H1 (cell line): ENCODE measurements at regions not wholly inside any gene's neighbourhood (a gene's known extent, or its start where the extent isn't known, plus 50 kb on each side); places are given as distances from the start of the nearest gene placed in this dataset.

Experiments
- CTCF ChIA-PET: fragments of 300-600 bp; sonication (Branson Sonifier 250); formaldehyde crosslinking; loops from one replicate; lab custom pipeline; 2021; ENCODE audit not compliant: partially characterized antibody; lab: Charles Lee
- POLR2A ChIA-PET: fragments of 300-600 bp; sonication (Branson Sonifier 250); formaldehyde crosslinking; loops from one replicate; lab custom pipeline; 2021; ENCODE audit warnings: inconsistent platforms; ENCODE audit not compliant: partially characterized antibody; lab: Charles Lee
- DNase-seq, 2 experiments: peaks; one replicate each; pipeline versions ENCODE4 v3.0.0 to v3.0.0-alpha.2; 2010 to 2022; ENCODE audit warnings: low spot score in 2 of 2, low read depth in 1 of 2, mixed read lengths in 1 of 2
- FAIRE-seq: peaks from 2 replicates; lab custom pipeline; 2011; peaks lifted over from hg19 to GRCh38; lab: Jason Lieb, UNC
- H2AFZ ChIP-seq: 2 replicates; pipeline ENCODE4 v1.8.1; 2012; ENCODE audit warnings: low read length, inconsistent platforms
- H2AK5ac ChIP-seq: 2 replicates; pipeline ENCODE4 v1.6.1; 2013; ENCODE audit warnings: low read depth, low read length
- H2BK120ac ChIP-seq: replicated peaks from 2 replicates; pipeline ENCODE3; 2013; ENCODE audit warnings: low read depth, low read length, inconsistent platforms
- H2BK12ac ChIP-seq: 2 replicates; pipeline ENCODE4 v1.6.1; 2013; ENCODE audit warnings: low read depth, low read length
- H2BK15ac ChIP-seq: 2 replicates; pipeline ENCODE4 v1.6.1; 2013; ENCODE audit warnings: low read length
- H2BK20ac ChIP-seq: 2 replicates; pipeline ENCODE4 v1.6.1; 2013; ENCODE audit warnings: low read length
- H2BK5ac ChIP-seq: 2 replicates; pipeline ENCODE4 v1.6.1; 2013; ENCODE audit warnings: low read depth, low read length
- H3K14ac ChIP-seq: 2 replicates; pipeline ENCODE4 v1.6.1; 2013; ENCODE audit warnings: inconsistent platforms; ENCODE audit not compliant: insufficient read length
- H3K18ac ChIP-seq: 2 replicates; pipeline ENCODE4 v1.6.1; 2013; ENCODE audit warnings: low read length; ENCODE audit errors: extremely low read depth
- H3K23ac ChIP-seq: 2 replicates; pipeline ENCODE4 v1.6.1; 2013; ENCODE audit warnings: inconsistent platforms; ENCODE audit not compliant: insufficient read length
- H3K23me2 ChIP-seq: 2 replicates; pipeline ENCODE4 v1.6.1; 2013; ENCODE audit warnings: low read depth, low read length
- H3K27ac ChIP-seq: 2 replicates; pipeline ENCODE4 v1.6.1; 2011; ENCODE audit warnings: low read depth, low read length, inconsistent platforms
- H3K27me3 ChIP-seq, 4 experiments: replicated peaks in 1 of 4; 1 replicate in 1 of 4; 2 replicates in 3 of 4; pipeline versions ENCODE4 v1.6.1 to v1.8.1; 2011 to 2013; ENCODE audit warnings: low read length in 3 of 4, mild to moderate bottlenecking in 3 of 4, inconsistent platforms in 2 of 4, mixed read lengths in 2 of 4, moderate library complexity in 1 of 4; ENCODE audit not compliant: control insufficient read depth in 3 of 4, insufficient read depth in 3 of 4; ENCODE audit errors: extremely low read depth in 1 of 4
- H3K36me3 ChIP-seq, 4 experiments: 2 replicates each; pipeline versions ENCODE4 v1.6.1 to v1.8.1; 2011 to 2013; ENCODE audit warnings: mild to moderate bottlenecking in 4 of 4, low read length in 3 of 4, moderate library complexity in 2 of 4, control low read depth in 1 of 4, inconsistent platforms in 1 of 4; ENCODE audit not compliant: insufficient read depth in 4 of 4, control insufficient read depth in 2 of 4
- H3K4ac ChIP-seq: replicated peaks from 2 replicates; pipeline ENCODE3; 2013; ENCODE audit warnings: low read length, low read depth, mixed read lengths, inconsistent platforms; ENCODE audit not compliant: insufficient read length
- H3K4me1 ChIP-seq, 4 experiments: replicated peaks in 1 of 4; 1 replicate in 1 of 4; 2 replicates in 3 of 4; pipeline versions ENCODE4 v1.6.1 to v1.8.1; 2011 to 2013; ENCODE audit warnings: low read length in 3 of 4, inconsistent platforms in 2 of 4, mixed read lengths in 1 of 4; ENCODE audit not compliant: insufficient read depth in 4 of 4, control insufficient read depth in 3 of 4
- H3K4me2 ChIP-seq, 2 experiments: 2 replicates each; pipeline versions ENCODE4 v1.6.1 to v1.8.1; 2011 to 2013; ENCODE audit warnings: low read depth in 2 of 2, low read length in 2 of 2, control low read depth in 1 of 2, inconsistent platforms in 1 of 2, mild to moderate bottlenecking in 1 of 2; ENCODE audit not compliant: insufficient read depth in 1 of 2
- H3K4me3 ChIP-seq, 4 experiments: fragments of 200-600, 300-600 bp in 1 of 4; sonication (generic), shearing (Covaris generic), sonication (Bioruptor Twin) in 1 of 4; 2 replicates each; pipeline versions ENCODE4 v1.5.1 to v1.8.1; 2011 to 2016; ENCODE audit warnings: low read length in 4 of 4, low read depth in 3 of 4, control low read depth in 2 of 4, inconsistent platforms in 2 of 4, mild to moderate bottlenecking in 2 of 4, mixed read lengths in 1 of 4, moderate library complexity in 1 of 4; ENCODE audit not compliant: insufficient read depth in 2 of 4; ENCODE audit errors: extremely low read depth in 1 of 4
- H3K56ac ChIP-seq: replicated peaks from 2 replicates; pipeline ENCODE3; 2013; ENCODE audit warnings: low read depth, mild to moderate bottlenecking, mixed read lengths, low read length, inconsistent platforms; ENCODE audit not compliant: insufficient read length
- H3K79me1 ChIP-seq: 2 replicates; pipeline ENCODE4 v1.6.1; 2013; ENCODE audit warnings: low read depth, low read length, control low read depth
- H3K79me2 ChIP-seq, 2 experiments: 2 replicates each; pipeline versions ENCODE4 v1.6.1 to v1.8.1; 2012 to 2013; ENCODE audit warnings: low read length in 2 of 2, mild to moderate bottlenecking in 2 of 2, inconsistent platforms in 1 of 2; ENCODE audit not compliant: insufficient read depth in 2 of 2, control insufficient read depth in 1 of 2
- H3K9ac ChIP-seq, 4 experiments: replicated peaks in 1 of 4; 1 replicate in 1 of 4; 2 replicates in 3 of 4; pipeline versions ENCODE4 v1.6.1 to v1.8.1; 2011 to 2013; ENCODE audit warnings: low read depth in 3 of 4, low read length in 3 of 4, control low read depth in 2 of 4, mild to moderate bottlenecking in 2 of 4, moderate library complexity in 2 of 4, inconsistent platforms in 1 of 4; ENCODE audit errors: extremely low read depth in 1 of 4
- H3K9me3 ChIP-seq, 2 experiments: 2 replicates each; pipeline versions ENCODE4 v1.6.1 to v1.8.1; 2012 to 2013; ENCODE audit warnings: mild to moderate bottlenecking in 2 of 2, moderate library complexity in 2 of 2, control low read depth in 1 of 2, inconsistent platforms in 1 of 2, low read depth in 1 of 2, low read length in 1 of 2, mixed read lengths in 1 of 2; ENCODE audit not compliant: insufficient read depth in 2 of 2
- H4K20me1 ChIP-seq, 2 experiments: replicated peaks in 1 of 2; 2 replicates each; pipeline versions ENCODE3 to v1.8.1; 2011 to 2013; ENCODE audit warnings: inconsistent platforms in 2 of 2, low read length in 2 of 2, mild to moderate bottlenecking in 1 of 2; ENCODE audit not compliant: insufficient read depth in 2 of 2, control insufficient read depth in 1 of 2
- H4K5ac ChIP-seq: 2 replicates; pipeline ENCODE4 v1.6.1; 2013; ENCODE audit warnings: low read length, low read depth, mixed read lengths, inconsistent platforms; ENCODE audit not compliant: insufficient read length
- H4K8ac ChIP-seq: 2 replicates; pipeline ENCODE4 v1.8.0; 2013; ENCODE audit warnings: mild to moderate bottlenecking, moderate library complexity, low read length, inconsistent platforms; ENCODE audit not compliant: insufficient read depth; ENCODE audit errors: extremely low read depth
- H4K91ac ChIP-seq: replicated peaks from 2 replicates; pipeline ENCODE3; 2013; ENCODE audit warnings: low read length, mixed read lengths, inconsistent platforms; ENCODE audit not compliant: insufficient read length
- CBX8 ChIP-seq: fragments of 300-800, 300-1000 bp; sonication (generic); IDR thresholded peaks from 2 replicates; pipeline ENCODE4 v1.7.1; 2016; ENCODE audit warnings: low read depth, low read length, borderline replicate concordance
- WGBS, 2 experiments: shearing (Covaris generic) in 1 of 2; methylation state at CpG; one replicate each; pipeline versions ENCODE4 v1.1.6 to v1.1.7; 2013 to 2015; ENCODE audit warnings: low lambda C conversion rate in 2 of 2, mixed read lengths in 2 of 2, inconsistent platforms in 1 of 2, low coverage in 1 of 2, missing lambda C conversion rate in 1 of 2; ENCODE audit not compliant: insufficient replicate concordance in 2 of 2, insufficient coverage in 1 of 2, insufficient read length in 1 of 2; ENCODE audit errors: extremely low coverage in 1 of 2, missing lambda C conversion rate in 1 of 2; 5-methylcytosine and 5-hydroxymethylcytosine counted together

DNA sequence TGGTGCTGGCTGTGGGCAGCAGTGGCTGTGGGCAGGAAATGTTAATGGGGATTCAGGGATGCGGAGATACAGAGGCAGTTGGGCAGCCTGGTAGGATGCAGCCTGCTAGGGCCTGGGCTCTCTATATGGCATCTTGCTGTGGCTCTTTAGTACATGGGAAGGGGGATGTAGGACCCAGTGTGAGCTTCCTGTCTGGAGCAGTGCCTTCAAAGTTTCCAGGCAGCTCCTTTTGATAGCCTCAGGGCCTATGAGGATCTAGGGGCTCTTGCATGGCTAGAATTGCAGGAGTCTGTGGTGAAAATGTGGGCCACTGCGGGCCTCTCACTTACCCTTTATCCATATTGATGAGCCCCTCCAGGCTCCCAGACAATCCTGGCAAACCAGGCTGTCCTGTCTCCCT, 213.2 kb upstream of the SNX19 start:
- 83% methylated on average over 2 of the region's 2 CpGs; no CpG with 5 or more reads in 1 of the 2 experiments for WGBS, 2 experiments
- CTCF ChIA-PET, result interaction anchor here (0.9 kb wide), 1 partner anchor 104 kb away, joined by 3 read pairs; no protein-coding TSS in a partner anchor
- no peak overlapping the region for H2BK5ac ChIP-seq
- no peak overlapping the region for H2BK20ac ChIP-seq
- no peak for FAIRE-seq
- no peak overlapping the region for H3K4me2 ChIP-seq
- H2AK5ac ChIP-seq, result no peak overlapping the region
- no peaks in the 10 kb centered on the region for H3K23me2 ChIP-seq
- H3K9me3 ChIP-seq, result no peaks in the 10 kb centered on the region
- H2BK12ac ChIP-seq, result no peak overlapping the region
- no peak overlapping the region for H3K9ac ChIP-seq
- 0 out of 2 replicates have a peak overlapping the region, but pooled peaks have one; percentile 31 for H4K8ac ChIP-seq
- H3K36me3 ChIP-seq, result no peaks in the 10 kb centered on the region
- no peak overlapping the region for H3K14ac ChIP-seq
- no peak overlapping the region for H3K4me3 ChIP-seq
- no peak overlapping the region for H3K23ac ChIP-seq
- no peak overlapping the region for H2AFZ ChIP-seq
- no peaks in the 10 kb centered on the region for H3K4me1 ChIP-seq
- no peak overlapping the region for H4K5ac ChIP-seq
- no peaks in the 10 kb centered on the region for H3K27me3 ChIP-seq
- H3K4ac ChIP-seq, result no peak overlapping the region
- no peak overlapping the region for H4K91ac ChIP-seq
- no peak for DNase-seq
- H2BK15ac ChIP-seq, result no peak overlapping the region
- H4K20me1 ChIP-seq, result no peaks in the 10 kb centered on the region
- no peak overlapping the region for H2BK120ac ChIP-seq
- no peak overlapping the region for H3K27ac ChIP-seq
- no peak overlapping the region for H3K18ac ChIP-seq
- no peaks in the 10 kb centered on the region for H3K79me1 ChIP-seq
- TF ChIP-seq CBX8, result no peak
- TF ChIP-seq, all 59 proteins: peak for 0
- no peaks in the 10 kb centered on the region for H3K79me2 ChIP-seq
- POLR2A ChIA-PET, result no interaction called here
- H3K56ac ChIP-seq, result no peak overlapping the region
